GM10266 (cell line): ENCODE measurements at regions not wholly inside any gene's neighbourhood (a gene's known extent, or its start where the extent isn't known, plus 50 kb on each side); places are given as distances from the start of the nearest gene placed in this dataset.

ENCODE experiments used
- DNase-seq: peaks from one replicate; pipeline ENCODE4 v3.0.0; 2012; ENCODE audit errors: extremely low spot score
- TF ChIP-seq, protein P1 (sequence below): IDR thresholded peaks from 2 replicates; pipeline ENCODE4 v1.5.1; 2012; ENCODE audit warnings: mild to moderate bottlenecking, low read depth; ENCODE audit not compliant: control insufficient read depth, insufficient read depth; ENCODE audit errors: missing control alignments

DNA sequence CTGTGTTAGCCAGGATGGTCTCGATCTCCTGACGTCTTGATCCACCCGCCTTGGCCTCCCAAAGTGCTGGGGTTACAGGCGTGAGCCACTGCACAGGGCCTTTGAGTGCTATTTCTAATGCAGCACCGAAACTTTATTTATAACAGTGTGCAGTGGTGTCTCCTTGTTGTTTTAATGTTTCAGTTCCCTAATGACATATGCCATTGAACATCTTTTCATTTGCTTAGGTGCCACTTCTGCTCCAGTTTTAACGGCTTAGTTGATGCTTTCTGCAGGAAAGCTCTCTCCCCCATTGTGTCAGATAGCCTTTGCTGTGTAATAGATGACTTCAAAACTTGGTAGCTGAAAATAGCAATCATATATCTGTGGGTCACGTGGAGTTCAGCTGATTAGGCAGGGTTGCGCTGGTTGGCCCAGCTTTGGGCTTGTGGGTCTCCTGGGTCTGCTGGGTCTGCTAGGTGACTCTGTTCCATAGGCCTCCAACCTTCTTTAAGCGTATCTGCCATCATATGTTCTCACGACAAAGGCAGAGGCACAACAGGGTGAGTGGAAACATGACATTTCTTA lies 76.4 kb upstream of the SHISA3 start:
- TF ChIP-seq, protein P1, sequence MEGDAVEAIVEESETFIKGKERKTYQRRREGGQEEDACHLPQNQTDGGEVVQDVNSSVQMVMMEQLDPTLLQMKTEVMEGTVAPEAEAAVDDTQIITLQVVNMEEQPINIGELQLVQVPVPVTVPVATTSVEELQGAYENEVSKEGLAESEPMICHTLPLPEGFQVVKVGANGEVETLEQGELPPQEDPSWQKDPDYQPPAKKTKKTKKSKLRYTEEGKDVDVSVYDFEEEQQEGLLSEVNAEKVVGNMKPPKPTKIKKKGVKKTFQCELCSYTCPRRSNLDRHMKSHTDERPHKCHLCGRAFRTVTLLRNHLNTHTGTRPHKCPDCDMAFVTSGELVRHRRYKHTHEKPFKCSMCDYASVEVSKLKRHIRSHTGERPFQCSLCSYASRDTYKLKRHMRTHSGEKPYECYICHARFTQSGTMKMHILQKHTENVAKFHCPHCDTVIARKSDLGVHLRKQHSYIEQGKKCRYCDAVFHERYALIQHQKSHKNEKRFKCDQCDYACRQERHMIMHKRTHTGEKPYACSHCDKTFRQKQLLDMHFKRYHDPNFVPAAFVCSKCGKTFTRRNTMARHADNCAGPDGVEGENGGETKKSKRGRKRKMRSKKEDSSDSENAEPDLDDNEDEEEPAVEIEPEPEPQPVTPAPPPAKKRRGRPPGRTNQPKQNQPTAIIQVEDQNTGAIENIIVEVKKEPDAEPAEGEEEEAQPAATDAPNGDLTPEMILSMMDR: no peak
- no peak for DNase-seq

GRCh38 chr4:42326040-42326439 lies 71.2 kb upstream of the SHISA3 start:
- TF ChIP-seq, protein P1: no peak

GRCh38 chr4:42326524-42326923 lies 70.8 kb upstream of the SHISA3 start:
- DNase-seq: no peak
- TF ChIP-seq, protein P1: no peak

More at GRCh38 chr4:42326040-42326439, 71.2 kb upstream of the SHISA3 start:
- no peak for DNase-seq

DNA sequence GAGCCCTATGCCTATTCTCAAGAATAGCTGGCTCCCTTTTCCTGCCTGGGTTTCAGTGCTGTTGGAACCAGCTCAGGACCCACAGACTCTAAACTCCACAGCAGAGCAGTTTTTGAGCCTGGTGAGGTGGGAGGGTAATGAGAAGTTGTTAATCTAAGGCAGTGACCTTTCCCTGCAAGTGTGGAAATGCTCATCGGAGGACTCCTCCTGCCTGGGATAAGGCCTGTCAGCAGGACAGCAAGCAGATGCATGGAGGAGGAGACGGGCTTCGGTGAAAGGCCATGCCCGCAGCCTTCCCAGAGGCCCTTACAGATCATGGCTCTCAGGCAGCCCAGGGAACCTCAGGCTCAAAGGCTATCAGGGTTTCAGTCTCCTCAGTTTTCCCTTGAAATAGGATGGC lies 70.0 kb upstream of the SHISA3 start:
- no peak for DNase-seq
- TF ChIP-seq, protein P1: no peak

DNA sequence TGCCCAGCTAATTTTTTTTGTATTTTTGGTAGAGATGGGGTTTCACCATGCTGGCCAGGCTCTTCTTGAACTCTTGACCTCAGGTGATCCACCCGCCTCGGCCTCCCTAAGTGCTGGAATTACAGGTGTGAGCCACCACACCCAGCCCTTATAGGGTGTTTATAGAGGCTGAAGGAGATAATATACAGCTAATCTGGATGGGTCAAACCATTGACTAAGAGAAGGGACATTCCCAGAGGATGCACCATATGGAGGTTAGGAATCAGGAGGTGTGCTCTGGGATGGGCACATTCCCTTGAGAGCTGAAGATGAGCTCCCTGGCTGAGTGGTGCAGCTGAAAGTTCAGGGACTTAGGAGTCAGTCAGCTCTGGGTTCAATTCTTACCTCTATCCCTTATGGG lies 68.3 kb upstream of the SHISA3 start:
- no peak for DNase-seq
- TF ChIP-seq, protein P1: no peak

DNA sequence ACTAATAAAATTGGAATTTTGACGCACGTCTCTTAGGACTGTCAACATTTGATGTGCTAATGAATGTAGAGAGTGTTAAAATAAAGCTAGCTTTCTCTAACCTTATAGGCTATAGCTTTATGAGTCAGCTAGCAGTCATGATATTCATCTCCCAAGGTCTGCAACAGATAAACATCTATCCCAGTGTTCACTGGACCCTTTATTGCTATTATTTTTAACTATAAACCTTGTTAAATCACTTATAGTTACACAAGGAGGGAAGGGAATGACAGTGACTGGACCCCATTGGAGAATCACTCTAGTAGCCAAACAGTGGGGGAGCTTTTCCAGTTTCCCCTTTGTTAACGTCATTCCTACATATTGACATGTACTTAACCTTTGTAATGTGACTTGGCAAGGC lies 67.9 kb upstream of the SHISA3 start:
- DNase-seq: no peak
- TF ChIP-seq, protein P1: no peak

- TF ChIP-seq, protein P1: no peak
- no peak for DNase-seq
Observed at GRCh38 chr4:42330002-42330592, 67.2 kb upstream of the SHISA3 start.
